GM21717 (cell line): ENCODE measurements at regions not wholly inside any gene's neighbourhood (a gene's known extent, or its start where the extent isn't known, plus 50 kb on each side); places are given as distances from the start of the nearest gene placed in this dataset.

ENCODE experiments used
- ATAC-seq: cut with Tn5 transposase; IDR thresholded peaks from one replicate; pipeline ENCODE4 v1.9.1; 2021; ENCODE audit warnings: mild to moderate bottlenecking, moderate library complexity; ENCODE audit not compliant: unreplicated experiment

- no peak for ATAC-seq
Measured at GRCh38 chr18:55166260-55166598, 207.0 kb upstream of the CCDC68 start.

- ATAC-seq = no peak
Measured at GRCh38 chr18:55163550-55163949, 204.3 kb upstream of the CCDC68 start.

- ATAC-seq = no peak
Measured at GRCh38 chr18:55161916-55162315, 202.7 kb upstream of the CCDC68 start.

- ATAC-seq = no peak
Measured at GRCh38 chr18:55159027-55159426, 199.8 kb upstream of the CCDC68 start.

- no peak for ATAC-seq
Measured at GRCh38 chr18:55158570-55158969, 199.3 kb upstream of the CCDC68 start.

- no peak for ATAC-seq
Measured at GRCh38 chr18:55153346-55153745, 194.1 kb upstream of the CCDC68 start.

- no peak for ATAC-seq
Measured at GRCh38 chr18:55152801-55153200, 193.5 kb upstream of the CCDC68 start.

GRCh38 chr18:55149994-55150393 is 190.7 kb upstream of the CCDC68 start:
- ATAC-seq = no peak

GRCh38 chr18:55147791-55148190 is 188.5 kb upstream of the CCDC68 start:
- no peak for ATAC-seq

GRCh38 chr18:55144193-55144930 is 185.1 kb upstream of the CCDC68 start:
- no peak for ATAC-seq

GRCh38 chr18:55142410-55142809 is 183.1 kb upstream of the CCDC68 start:
- ATAC-seq = no peak

GRCh38 chr18:55141318-55141717 is 182.1 kb upstream of the CCDC68 start:
- ATAC-seq = no peak

- no peak for ATAC-seq
Measured at GRCh38 chr18:55139836-55140235, 180.6 kb upstream of the CCDC68 start.

- ATAC-seq = no peak
Measured at GRCh38 chr18:55139307-55139706, 180.0 kb upstream of the CCDC68 start.

- ATAC-seq = no peak
Measured at GRCh38 chr18:55138401-55138800, 179.1 kb upstream of the CCDC68 start.

GRCh38 chr18:55137602-55138001 is 178.3 kb upstream of the CCDC68 start:
- ATAC-seq = no peak

GRCh38 chr18:55136864-55137263 is 177.6 kb upstream of the CCDC68 start:
- no peak for ATAC-seq

- peak; percentile 59 for ATAC-seq
Measured at GRCh38 chr18:55136258-55136657, 177.0 kb upstream of the CCDC68 start.

- no peak for ATAC-seq
Measured at GRCh38 chr18:55133378-55133777, 174.1 kb upstream of the CCDC68 start.

- ATAC-seq = no peak
Measured at GRCh38 chr18:55128437-55128836, 169.2 kb upstream of the CCDC68 start.

- ATAC-seq = no peak
Measured at GRCh38 chr18:55124078-55124763, 165.0 kb upstream of the CCDC68 start.

- no peak for ATAC-seq
Measured at GRCh38 chr18:55123361-55123760, 164.1 kb upstream of the CCDC68 start.
